Neural progenitor cell (in vitro differentiated cells): ENCODE measurements at regions not wholly inside any gene's neighbourhood (a gene's known extent, or its start where the extent isn't known, plus 50 kb on each side); places are given as distances from the start of the nearest gene placed in this dataset.

Source experiments
- DNase-seq: peaks from one replicate; pipeline ENCODE4 v3.0.0-alpha.2; 2016; ENCODE audit warnings: low spot score
- H2AFZ ChIP-seq: fragments of 200-600 bp; sonication (generic); replicated peaks from 2 replicates; pipeline ENCODE4 v1.6.1; 2016; ENCODE audit warnings: antibody characterized with exemption
- H3F3A ChIP-seq: fragments of 200-600 bp; sonication (generic); 2 replicates; pipeline ENCODE4 v1.6.1; 2016; ENCODE audit warnings: antibody characterized with exemption, low read depth
- H3K27ac ChIP-seq: fragments of 200-600 bp; sonication (generic); 2 replicates; pipeline ENCODE4 v1.5.1; 2016; ENCODE audit warnings: mild to moderate bottlenecking
- H3K27me3 ChIP-seq: fragments of 200-600 bp; sonication (generic); 2 replicates; pipeline ENCODE4 v1.6.1; 2016; ENCODE audit warnings: mild to moderate bottlenecking, moderate library complexity
- H3K36me3 ChIP-seq: fragments of 200-600 bp; sonication (generic); 2 replicates; pipeline ENCODE4 v1.5.1; 2016
- H3K4me1 ChIP-seq: fragments of 200-600 bp; sonication (generic); 2 replicates; pipeline ENCODE4 v1.6.1; 2016; ENCODE audit warnings: mixed run types
- H3K4me2 ChIP-seq: fragments of 200-600 bp; sonication (generic); 2 replicates; pipeline ENCODE4 v1.6.1; 2016
- H3K4me3 ChIP-seq: fragments of 200-600 bp; sonication (generic); 2 replicates; pipeline ENCODE4 v1.5.1; 2016
- H3K79me2 ChIP-seq: fragments of 200-600 bp; sonication (generic); 2 replicates; pipeline ENCODE4 v1.6.1; 2016; ENCODE audit warnings: low read depth
- H3K9ac ChIP-seq: fragments of 200-600 bp; sonication (generic); 2 replicates; pipeline ENCODE4 v1.6.1; 2016
- H3K9me3 ChIP-seq: fragments of 200-600 bp; sonication (generic); 2 replicates; pipeline ENCODE4 v1.5.1; 2016; ENCODE audit warnings: low read depth
- H4K20me1 ChIP-seq: fragments of 200-600 bp; sonication (generic); 2 replicates; pipeline ENCODE4 v1.6.1; 2016; ENCODE audit warnings: low read depth
- H3K27ac Mint-ChIP-seq: 3 replicates; pipeline ENCODE4 v1.8.0; 2021; ENCODE audit warnings: mixed read lengths
- H3K27me3 Mint-ChIP-seq: 2 replicates; pipeline ENCODE4 v1.8.0; 2022; ENCODE audit warnings: low read depth, mild to moderate bottlenecking, inconsistent platforms, moderate library complexity, mixed read lengths; ENCODE audit not compliant: insufficient read depth
- H3K36me3 Mint-ChIP-seq: 3 replicates; pipeline ENCODE4 v1.8.0; 2021; ENCODE audit warnings: mixed read lengths
- H3K4me1 Mint-ChIP-seq: 3 replicates; pipeline ENCODE4 v1.8.0; 2021; ENCODE audit warnings: mixed read lengths
- H3K4me3 Mint-ChIP-seq: 3 replicates; pipeline ENCODE4 v1.8.0; 2021; ENCODE audit warnings: mild to moderate bottlenecking, moderate library complexity, mixed read lengths
- H3K9me3 Mint-ChIP-seq: 3 replicates; pipeline ENCODE4 v1.8.0; 2020; ENCODE audit warnings: mixed read lengths
- EZH2 ChIP-seq: fragments of 200-600 bp; sonication (generic); IDR thresholded peaks from 2 replicates; pipeline ENCODE4 v1.6.1; 2017; ENCODE audit warnings: antibody characterized with exemption, mild to moderate bottlenecking, moderate library complexity
- EZH2phosphoT487 ChIP-seq: fragments of 200-600 bp; sonication (generic); IDR thresholded peaks from 2 replicates; pipeline ENCODE4 v1.6.1; 2017; ENCODE audit warnings: antibody characterized with exemption
- TF ChIP-seq, protein P1 (sequence below): fragments of 200-600 bp; sonication (generic); IDR thresholded peaks from 2 replicates; pipeline ENCODE4 v1.5.1; 2017; ENCODE audit warnings: antibody characterized with exemption, mild to moderate bottlenecking

DNA sequence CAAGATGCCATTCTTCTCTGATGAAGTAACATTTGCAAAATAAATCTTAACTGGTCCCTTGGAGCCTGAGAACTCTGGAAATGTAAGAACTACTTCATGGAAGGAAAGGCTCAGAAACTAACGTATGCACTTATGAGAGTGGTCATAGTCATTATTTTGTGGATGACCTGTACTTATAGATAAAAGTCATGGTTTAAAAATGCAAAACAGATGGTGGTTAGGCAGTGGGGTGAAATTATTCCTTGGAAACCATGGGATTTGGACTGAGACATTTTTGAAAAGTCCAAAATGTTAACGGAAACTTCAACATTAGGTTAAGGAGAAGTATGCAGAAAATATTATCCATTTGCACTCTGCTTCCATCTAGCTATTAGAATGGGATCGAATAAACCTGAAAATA is 223.0 kb downstream of the ICOS start:
- H3K4me1 Mint-ChIP-seq, result no peaks in the 10 kb centered on the region
- Histone ChIP-seq H3F3A (no peaks in the 10 kb centered on the region), H3K4me2 (no peak overlapping the region), H3K79me2 (no peaks in the 10 kb centered on the region), H3K9ac (no peak overlapping the region), H4K20me1 (no peaks in the 10 kb centered on the region), H2AFZ (no peak overlapping the region), H3K27me3 (no peaks in the 10 kb centered on the region), H3K27ac (no peak overlapping the region), H3K9me3 (peaks cover 8% of the 10 kb centered on the region), H3K4me3 (no peak overlapping the region), H3K4me1 (no peaks in the 10 kb centered on the region), H3K36me3 (no peaks in the 10 kb centered on the region)
- DNase-seq, result no peak
- peaks cover 14% of the 10 kb centered on the region for H3K9me3 Mint-ChIP-seq
- no peaks in the 10 kb centered on the region for H3K36me3 Mint-ChIP-seq
- TF ChIP-seq, protein P1, sequence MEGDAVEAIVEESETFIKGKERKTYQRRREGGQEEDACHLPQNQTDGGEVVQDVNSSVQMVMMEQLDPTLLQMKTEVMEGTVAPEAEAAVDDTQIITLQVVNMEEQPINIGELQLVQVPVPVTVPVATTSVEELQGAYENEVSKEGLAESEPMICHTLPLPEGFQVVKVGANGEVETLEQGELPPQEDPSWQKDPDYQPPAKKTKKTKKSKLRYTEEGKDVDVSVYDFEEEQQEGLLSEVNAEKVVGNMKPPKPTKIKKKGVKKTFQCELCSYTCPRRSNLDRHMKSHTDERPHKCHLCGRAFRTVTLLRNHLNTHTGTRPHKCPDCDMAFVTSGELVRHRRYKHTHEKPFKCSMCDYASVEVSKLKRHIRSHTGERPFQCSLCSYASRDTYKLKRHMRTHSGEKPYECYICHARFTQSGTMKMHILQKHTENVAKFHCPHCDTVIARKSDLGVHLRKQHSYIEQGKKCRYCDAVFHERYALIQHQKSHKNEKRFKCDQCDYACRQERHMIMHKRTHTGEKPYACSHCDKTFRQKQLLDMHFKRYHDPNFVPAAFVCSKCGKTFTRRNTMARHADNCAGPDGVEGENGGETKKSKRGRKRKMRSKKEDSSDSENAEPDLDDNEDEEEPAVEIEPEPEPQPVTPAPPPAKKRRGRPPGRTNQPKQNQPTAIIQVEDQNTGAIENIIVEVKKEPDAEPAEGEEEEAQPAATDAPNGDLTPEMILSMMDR, result no peak
- TF ChIP-seq EZH2phosphoT487, result no peak
- TF ChIP-seq EZH2, result no peak
- H3K4me3 Mint-ChIP-seq, result no peak overlapping the region
- H3K27me3 Mint-ChIP-seq, result no peaks in the 10 kb centered on the region
- H3K27ac Mint-ChIP-seq, result no peak overlapping the region

DNA sequence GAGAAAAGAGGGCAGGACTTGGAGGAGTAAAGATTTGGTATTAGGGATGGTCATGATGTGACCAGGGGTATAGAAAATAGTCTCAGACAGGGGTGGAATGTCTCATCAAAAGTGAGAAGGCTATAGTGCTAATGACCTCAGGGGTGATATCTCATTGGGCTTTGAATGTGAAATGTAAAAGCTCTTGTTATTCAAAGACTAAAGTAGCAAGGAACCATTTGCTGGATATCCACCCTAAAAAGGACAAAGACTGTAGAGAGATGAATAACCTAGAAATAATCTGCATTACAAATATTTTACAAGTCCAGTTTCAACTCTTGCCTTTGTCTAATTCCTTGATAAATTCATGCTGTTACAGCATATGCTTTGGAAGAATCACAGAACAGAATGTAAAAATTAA is 224.4 kb downstream of the ICOS start:
- no peaks in the 10 kb centered on the region for H3K36me3 ChIP-seq
- H4K20me1 ChIP-seq, result no peaks in the 10 kb centered on the region
- no peak for TF ChIP-seq EZH2phosphoT487
- TF ChIP-seq, protein P1, result no peak
- no peak for TF ChIP-seq EZH2
- peaks cover 8% of the 10 kb centered on the region for H3K9me3 ChIP-seq
- no peak overlapping the region for H3K27ac ChIP-seq
- H3F3A ChIP-seq, result no peaks in the 10 kb centered on the region
- H2AFZ ChIP-seq, result no peak overlapping the region
- H3K9ac ChIP-seq, result no peak overlapping the region
- no peaks in the 10 kb centered on the region for H3K27me3 Mint-ChIP-seq
- DNase-seq, result no peak
- H3K4me1 Mint-ChIP-seq, result no peaks in the 10 kb centered on the region
- no peak overlapping the region for H3K27ac Mint-ChIP-seq
- H3K9me3 Mint-ChIP-seq, result peaks cover 14% of the 10 kb centered on the region
- H3K4me2 ChIP-seq, result no peak overlapping the region
- no peak overlapping the region for H3K4me3 ChIP-seq
- no peaks in the 10 kb centered on the region for H3K4me1 ChIP-seq
- H3K4me3 Mint-ChIP-seq, result no peak overlapping the region
- H3K27me3 ChIP-seq, result no peaks in the 10 kb centered on the region
- H3K36me3 Mint-ChIP-seq, result no peaks in the 10 kb centered on the region
- no peaks in the 10 kb centered on the region for H3K79me2 ChIP-seq

DNA sequence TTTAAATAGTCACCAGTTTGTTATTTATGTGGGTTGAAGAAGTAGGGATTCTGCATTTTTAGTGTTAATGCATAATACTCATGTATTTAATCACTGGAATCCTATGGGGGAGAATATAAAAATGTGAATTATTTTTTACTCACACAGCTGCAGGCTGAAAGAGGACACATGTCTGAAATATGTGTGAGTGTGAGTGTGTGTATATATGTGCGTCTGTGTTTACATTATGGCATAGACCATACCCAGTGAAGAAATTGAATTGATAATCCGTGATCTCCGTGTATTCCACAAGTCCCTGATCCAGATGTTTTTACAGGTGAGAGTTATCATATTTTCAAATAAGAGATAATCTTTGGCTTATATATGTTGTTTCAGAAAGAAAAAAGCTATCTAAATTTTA is 225.3 kb downstream of the ICOS start:
- no peak overlapping the region for H3K4me2 ChIP-seq
- no peaks in the 10 kb centered on the region for H3K36me3 ChIP-seq
- H3K9ac ChIP-seq, result no peak overlapping the region
- no peak for DNase-seq
- H3K4me1 ChIP-seq, result no peaks in the 10 kb centered on the region
- H3K79me2 ChIP-seq, result no peaks in the 10 kb centered on the region
- no peaks in the 10 kb centered on the region for H3K4me1 Mint-ChIP-seq
- TF ChIP-seq, protein P1, result no peak
- TF ChIP-seq EZH2phosphoT487 (no peak), EZH2 (no peak)
- H3K9me3 ChIP-seq, result peaks cover 8% of the 10 kb centered on the region
- no peaks in the 10 kb centered on the region for H3K27me3 ChIP-seq
- H4K20me1 ChIP-seq, result no peaks in the 10 kb centered on the region
- no peaks in the 10 kb centered on the region for H3F3A ChIP-seq
- H3K27me3 Mint-ChIP-seq, result peaks cover 2% of the 10 kb centered on the region
- H3K27ac Mint-ChIP-seq, result no peak overlapping the region
- H3K9me3 Mint-ChIP-seq, result peaks cover 13% of the 10 kb centered on the region
- no peaks in the 10 kb centered on the region for H3K36me3 Mint-ChIP-seq
- H3K4me3 ChIP-seq, result no peak overlapping the region
- H2AFZ ChIP-seq, result no peak overlapping the region
- no peak overlapping the region for H3K27ac ChIP-seq
- H3K4me3 Mint-ChIP-seq, result no peak overlapping the region
